DMS 273 treated with DMSO at 0.1 percent for 48 hours (cell line): ENCODE measurements at regions not wholly inside any gene's neighbourhood (a gene's known extent, or its start where the extent isn't known, plus 50 kb on each side); places are given as distances from the start of the nearest gene placed in this dataset.

Experiments used
- DNase-seq: peaks from one replicate; lab custom pipeline; 2025; lab: John Stamatoyannopoulos, UW

DNA sequence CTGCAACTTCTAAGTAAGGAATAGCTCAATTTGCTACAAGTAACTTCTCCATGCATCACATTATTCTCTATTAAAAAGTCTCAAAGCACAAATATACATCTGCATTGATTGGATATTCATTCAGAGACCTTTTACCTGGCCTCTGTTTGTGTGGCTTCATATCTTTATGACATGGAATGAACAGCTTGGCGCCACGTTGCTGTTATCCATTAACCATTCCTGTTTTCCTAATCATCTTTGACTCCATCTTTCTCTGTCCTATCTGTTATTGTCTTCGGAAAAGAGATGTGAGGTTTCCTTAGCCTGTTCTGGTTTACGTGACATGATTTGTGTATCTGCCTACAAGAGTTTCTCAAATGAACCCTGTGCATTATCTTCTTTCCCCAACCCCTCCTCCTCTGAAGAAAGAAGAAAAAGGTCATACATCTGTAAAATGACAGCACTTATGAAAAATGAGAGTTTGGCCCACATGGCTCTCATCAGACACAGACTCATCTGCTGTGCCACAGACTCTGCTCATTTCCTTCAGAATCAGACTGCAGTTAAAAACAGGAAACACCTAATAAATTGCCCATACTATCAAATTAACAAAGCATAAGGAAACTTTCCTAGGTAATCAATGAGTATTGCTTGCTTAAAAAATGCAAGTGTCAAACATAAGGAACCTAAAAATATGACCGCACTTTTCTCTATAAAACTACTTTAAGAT is 347.6 kb upstream of the FAM241A start:
- no peak for DNase-seq

DNA sequence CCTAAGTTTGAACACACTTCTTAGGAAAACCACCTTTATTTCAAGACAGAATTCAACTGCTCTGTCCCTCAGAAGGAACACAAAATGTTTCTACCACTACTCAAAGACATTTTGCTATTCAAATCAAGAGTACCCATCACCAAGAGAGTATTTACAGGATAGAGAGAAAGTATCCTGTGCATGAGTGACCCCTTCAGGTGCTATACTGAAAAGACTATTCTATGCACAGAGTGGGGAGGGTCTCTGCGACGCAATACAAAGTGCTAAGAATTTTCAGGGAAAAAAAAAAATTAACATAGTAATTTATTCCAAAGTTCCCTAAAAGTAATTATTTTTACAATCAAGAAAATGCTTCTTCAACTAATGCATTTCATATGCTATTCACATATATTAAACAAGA is 346.4 kb upstream of the FAM241A start:
- no peak for DNase-seq

DNA sequence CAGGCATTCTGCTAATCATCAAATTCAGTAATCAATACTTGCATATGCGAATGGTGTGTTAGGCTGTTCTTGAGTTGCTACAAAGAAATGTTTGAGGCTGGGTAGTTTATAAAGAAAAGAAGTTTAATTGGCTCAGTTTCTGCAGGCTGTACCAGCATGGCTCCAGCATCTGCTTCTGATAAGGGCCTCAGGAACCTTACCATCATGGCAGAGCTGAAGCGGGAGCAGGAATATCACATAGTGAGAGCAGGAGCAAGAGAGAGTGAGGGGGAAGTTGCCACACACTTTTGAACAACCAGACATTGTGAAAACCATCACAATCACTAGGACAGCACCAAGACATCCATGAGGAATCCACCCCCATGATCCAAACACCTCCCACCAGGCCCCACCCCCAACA is 344.7 kb upstream of the FAM241A start:
- DNase-seq = no peak

DNA sequence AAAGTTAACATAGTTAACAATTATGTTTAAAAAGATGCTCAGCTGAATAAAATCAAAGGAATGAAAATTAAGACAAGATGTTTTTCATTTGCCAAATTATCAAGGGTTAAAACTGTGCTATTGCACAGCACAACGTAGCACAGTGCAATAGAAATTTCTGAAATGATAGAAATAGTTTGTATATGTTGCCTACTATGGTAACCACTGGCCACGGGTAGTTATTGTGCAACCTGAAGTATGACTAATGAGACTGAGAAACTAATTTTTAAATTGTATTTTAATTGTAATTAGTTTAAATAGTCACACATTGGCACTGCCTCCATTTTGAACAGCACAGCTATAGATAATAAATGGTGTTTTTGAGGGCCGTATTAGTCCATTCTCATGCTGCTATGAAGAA is 343.1 kb upstream of the FAM241A start:
- DNase-seq = no peak

DNA sequence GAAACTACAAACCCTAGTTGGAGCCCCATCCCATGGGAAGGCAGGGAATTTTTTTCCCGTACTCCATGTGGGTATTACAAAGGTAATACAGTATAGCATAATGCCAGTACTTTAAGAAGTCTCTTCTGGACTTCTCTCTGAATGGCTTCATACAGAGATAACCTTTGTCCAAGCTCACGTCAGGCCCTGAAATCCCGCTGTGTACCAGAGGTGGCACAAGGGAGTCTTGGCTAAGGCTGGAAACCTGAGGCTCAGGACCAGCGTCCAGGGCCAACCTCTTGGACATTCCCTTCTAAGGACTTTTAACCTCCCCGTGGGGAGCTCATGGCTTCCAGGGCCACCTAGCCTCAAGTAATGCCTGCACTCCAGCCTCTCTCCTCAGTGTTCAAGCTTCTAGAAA is 338.9 kb upstream of the FAM241A start:
- no peak for DNase-seq

DNA sequence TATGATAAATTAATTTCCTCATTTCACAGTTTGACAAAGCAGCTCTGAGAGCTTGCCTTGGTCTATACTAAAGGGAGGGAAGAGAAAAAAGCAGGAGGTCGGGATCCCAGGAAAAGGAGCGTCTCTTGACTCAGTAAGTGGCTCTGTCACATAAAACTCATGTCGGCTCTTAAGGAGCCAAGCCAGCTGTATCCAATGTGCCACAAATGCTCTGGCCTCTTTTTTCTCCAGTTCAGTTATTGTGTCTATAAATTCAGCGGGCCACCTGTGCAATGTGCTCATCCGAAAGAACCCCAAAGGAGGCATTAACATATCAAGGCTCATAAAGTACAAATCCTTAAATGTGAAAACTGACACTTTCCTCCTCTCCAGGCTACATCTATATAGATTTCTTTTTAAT is 337.7 kb upstream of the FAM241A start:
- no peak for DNase-seq

DNA sequence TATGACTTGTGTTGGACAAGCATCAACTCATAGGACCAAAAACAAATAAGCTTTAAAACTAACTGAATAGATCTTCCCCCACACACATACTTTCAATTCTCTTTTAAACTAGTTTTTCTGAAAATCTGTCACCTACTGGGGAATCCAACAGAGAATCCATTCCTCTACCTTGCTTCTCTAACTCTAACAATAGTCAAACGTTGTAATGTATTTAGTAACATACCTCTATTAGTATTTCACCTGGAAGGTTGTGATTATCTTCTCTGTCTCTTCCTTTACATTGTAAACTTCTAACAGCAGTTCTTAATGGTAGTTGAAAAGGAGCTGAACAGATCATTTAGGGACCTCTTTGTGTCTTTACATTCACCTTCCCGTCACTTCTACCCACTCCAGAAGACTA is 337.1 kb upstream of the FAM241A start:
- DNase-seq = no peak

DNA sequence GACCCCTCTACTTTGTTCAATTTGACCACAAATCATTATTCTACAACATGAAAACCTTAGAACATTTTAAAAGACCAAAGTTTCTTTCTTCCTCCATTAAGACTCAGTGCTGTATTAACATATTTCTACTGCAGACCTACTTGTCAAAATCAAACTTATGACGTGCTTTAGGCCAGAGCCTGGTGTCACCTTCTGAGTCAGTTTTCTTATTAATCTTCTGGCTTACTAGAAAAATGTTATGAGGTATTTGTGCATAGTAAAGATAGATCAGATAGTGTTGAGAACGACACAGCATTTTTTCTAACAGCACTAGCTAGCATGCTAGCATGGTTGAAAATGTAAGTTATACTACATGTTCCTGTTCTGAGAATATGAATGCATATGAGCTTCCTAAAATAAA is 333.6 kb upstream of the FAM241A start:
- no peak for DNase-seq

DNA sequence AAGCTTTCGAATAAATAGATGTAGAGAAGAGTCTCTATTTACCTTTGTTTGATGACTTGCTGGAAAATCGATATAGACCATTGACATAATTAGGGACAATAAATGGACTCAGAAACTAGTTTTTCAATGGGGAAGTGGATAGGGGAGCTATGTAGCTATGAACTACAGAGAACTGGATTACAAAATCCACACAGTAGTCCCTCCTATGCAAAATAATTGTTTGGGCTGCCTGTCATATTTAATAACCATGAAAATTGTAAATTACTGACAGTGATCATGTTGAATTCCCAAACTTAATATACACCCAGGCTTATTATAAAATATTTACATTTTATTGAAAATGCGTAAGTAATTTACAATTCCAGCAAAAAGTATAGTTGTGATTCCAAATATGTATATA is 333.1 kb upstream of the FAM241A start:
- DNase-seq = no peak

DNA sequence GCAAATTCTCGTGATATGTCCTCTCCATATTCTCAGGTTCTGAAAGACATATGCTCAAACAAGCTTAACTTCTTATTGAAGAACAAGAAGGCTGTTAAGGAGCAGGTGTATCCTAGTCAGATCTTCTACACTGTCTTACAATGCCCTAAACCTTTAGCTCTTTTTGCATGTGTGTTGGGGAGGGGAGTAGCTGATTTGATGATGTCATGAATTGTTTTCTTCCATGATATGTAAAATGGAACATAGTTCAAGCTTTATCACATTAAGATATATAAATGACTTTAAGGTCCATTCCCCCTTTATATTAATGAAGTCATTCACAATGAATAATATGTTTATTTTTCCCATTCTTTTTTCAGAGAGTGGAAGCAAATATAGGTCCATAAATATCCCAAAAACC is 332.5 kb upstream of the FAM241A start:
- DNase-seq = no peak

DNA sequence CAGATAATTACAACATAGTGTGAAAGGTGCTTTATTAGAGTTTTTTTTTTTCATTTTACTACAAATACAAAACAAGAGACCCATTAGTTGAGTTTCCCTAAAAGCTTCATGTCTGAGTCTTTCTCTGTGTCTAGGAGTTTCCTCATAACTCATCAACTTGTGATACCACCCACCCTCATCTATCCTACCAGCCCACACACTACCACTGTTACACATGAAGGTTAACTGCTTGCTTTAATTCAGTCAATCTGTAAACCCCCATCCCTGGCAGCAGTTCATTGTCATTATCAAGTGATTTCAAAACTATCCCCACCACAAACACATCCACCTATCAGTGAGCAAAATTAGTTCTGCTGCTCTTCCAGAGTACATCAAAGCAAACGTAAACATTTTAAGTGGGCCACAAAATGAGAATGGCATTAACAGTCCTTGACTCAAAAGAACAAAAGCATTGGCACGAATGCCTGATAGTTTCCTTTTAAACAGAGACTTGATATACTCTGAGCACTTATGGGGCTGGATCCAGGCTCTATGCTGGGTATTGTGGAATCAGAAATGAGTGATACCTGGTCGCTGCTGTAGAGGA is 331.6 kb upstream of the FAM241A start:
- DNase-seq = no peak

DNA sequence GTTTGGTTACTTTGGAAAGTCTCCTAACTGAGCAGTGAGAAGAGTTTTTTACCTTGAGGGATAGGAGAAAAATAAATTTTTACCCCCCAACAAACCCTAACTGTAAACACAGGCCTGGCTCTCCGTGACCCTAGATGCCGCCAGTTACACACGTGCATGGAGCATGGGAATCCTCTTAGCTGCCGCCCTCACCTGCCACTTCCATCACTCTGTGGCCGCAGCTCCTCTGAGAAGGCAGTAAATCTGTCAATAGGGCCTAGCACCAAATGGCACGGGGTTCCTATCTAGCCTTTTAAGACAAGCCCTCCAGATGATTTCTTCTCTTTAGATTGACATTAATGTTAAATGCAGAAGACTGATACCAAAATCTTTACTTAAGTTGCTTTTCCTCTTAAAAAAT is 330.3 kb upstream of the FAM241A start:
- DNase-seq = no peak

DNA sequence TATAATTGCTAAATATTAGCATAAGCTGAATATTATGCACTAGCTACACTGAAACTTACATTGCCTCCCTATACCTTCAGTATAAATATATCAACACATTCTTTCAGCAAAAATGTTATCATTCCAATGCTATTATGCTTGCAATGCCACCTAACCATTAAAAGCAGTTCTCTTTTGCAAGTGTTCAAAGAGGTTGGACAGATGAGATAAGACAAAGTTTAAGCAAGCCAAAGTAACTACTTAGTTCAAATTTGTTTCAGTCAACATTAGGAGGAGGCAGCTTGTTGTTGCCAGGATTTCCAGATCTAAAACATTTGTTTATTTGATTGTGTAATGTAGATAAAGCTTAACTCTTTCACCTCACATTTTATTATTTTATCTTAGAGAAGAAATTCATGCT is 323.9 kb upstream of the FAM241A start:
- no peak for DNase-seq

DNA sequence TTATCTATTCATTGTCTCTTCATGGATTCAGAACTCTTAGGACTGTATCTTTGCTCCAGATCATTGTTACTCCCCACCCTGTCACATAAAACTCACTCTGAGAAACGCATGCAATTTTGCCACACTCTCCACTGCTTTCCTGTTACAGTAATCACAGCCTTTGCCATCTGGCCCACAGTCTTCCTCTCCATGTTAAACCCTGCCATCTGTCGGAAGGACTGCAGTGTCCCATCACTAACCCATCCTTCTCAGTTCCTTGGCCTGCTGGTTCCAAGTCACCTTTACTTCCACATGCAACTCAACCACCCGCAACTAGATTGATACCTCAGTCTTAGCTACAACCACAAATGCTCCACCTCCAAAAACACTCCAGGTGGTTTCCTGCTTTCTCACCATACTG is 308.7 kb upstream of the FAM241A start:
- DNase-seq = peak; percentile 30

DNA sequence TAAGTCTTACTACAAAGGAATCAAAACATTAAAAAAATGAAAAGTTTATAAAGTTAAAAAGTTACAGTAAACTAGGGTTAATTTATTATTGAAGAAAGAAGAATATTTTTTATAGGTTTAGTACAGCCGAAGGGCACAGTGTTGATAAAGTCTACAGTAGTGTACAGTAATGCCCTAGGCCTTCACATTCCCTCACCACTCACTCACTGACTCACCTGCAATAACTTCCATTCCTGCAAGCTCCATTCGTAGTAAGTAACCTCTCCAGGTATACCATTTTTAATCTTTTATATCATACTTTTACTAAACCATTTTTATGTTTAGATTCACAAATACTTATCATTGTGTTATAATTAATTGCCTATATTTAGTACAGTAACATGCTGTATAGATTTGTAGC is 307.5 kb upstream of the FAM241A start:
- no peak for DNase-seq

DNA sequence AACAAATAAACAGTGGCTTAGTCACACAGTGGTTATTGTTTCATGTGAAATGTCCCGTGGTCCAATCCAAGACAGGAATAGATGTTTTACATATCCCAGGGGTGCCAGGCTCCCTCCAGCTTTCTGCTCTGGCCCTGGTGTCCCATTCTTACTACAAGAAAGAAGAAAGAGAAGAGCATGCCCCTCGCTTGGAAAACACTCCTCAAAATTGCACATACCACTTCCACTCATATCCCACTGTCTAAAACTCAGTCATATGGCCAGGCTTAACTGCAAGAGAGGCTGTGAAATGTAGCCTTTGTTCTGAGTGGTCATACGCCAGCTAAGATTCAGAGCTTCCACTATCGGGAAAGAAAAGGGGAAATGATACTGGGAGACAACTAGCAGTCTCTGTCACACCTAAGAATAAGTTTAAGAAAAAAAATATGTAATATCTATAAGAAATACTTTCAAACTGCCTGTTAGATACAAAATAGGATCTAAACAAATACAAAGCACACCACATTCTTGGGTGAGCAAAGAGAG is 306.8 kb upstream of the FAM241A start:
- no peak for DNase-seq

DNA sequence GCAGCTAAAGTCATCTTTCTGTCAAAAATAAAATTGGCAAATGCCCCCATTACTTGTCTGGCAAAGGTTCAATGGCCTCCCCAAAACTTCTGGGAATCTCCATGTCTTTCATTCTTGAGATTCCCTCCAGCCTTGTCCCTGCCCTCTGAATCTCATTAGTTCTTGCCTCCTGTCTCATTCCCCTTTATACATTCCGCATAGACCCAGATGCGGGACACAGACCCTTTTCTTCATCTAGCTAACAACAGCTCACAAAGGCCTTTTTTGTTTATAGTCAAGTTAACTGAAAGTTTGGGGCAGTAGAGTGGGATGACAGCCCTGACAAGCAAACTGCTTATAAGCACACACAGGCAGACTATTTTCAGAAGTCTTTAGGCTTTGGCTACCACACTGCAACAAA is 306.1 kb upstream of the FAM241A start:
- no peak for DNase-seq

DNA sequence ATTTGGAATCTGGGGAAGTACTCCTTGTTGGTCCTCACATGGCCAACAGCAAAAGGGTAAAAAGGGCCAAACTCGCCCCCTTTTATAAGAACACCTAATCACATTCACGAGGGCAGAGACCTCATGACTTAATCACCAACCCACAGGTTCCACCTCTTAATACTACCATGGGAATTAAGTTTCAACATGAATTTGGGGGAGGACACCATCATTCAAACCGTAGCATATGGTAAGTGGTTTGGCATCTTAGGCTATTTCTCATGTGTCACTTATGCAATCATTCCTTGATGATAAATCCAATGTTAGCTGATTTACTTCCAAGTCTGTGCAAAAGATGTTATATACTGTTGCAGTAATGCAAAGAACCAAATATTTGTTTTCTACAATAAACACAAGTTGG is 302.9 kb upstream of the FAM241A start:
- DNase-seq = no peak

DNA sequence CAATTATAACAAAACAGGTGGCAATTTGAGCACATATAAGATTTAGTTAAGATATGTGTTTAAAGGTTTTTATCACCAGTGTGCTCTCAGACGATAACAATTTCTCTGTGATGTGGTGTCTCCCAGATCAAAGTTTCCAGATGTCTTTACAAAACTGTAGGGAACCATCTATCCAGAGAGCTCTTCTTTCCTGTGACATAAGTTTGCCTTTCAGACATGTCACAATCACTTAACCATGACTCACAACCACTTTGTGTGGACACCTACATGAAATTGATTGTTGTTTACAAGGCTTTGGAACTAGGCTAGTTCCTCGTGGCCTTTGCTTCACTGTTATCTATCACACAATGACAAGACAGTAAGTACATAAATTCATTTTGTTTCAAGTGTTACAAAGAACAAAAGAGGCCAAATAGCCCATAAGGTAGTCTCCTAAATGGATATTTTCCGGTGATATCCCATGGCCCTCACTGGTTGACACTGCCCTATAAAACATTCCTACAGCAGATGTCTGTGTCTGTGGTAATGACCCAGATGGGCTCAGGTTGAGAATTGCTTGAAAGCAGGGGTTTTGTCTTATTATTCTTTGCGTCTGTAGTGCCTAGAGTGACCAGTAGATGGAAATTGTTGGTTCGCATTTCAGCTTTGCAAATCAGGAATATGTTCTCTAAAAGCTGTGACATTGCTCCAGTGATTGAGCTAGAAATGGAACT is 297.8 kb upstream of the FAM241A start:
- DNase-seq = peak; percentile 1

DNA sequence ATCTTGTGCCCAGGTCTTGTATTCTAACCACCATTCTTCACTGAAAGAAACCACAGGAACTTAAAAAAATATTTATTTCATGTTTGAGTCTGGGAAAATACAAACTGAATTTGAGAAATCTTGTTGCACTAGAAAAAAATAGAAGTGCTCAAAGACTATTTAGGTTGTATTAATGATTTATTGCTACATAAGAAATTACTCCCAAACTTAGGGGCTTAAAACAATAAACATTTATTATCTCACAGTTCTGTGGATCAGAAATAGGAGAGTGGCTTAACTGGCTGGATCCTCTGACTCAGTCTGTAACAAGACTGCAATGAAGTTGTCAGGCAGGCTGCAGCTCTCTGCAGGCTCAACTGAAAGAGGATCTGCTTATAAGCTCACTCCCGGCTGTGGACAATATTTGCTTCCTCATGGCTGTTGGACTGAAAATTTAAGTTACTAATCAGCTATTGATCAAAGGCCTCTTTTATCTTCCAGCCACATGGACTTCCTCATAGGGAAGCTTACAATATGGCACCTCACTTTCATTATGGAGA is 295.4 kb upstream of the FAM241A start:
- DNase-seq = no peak

DNA sequence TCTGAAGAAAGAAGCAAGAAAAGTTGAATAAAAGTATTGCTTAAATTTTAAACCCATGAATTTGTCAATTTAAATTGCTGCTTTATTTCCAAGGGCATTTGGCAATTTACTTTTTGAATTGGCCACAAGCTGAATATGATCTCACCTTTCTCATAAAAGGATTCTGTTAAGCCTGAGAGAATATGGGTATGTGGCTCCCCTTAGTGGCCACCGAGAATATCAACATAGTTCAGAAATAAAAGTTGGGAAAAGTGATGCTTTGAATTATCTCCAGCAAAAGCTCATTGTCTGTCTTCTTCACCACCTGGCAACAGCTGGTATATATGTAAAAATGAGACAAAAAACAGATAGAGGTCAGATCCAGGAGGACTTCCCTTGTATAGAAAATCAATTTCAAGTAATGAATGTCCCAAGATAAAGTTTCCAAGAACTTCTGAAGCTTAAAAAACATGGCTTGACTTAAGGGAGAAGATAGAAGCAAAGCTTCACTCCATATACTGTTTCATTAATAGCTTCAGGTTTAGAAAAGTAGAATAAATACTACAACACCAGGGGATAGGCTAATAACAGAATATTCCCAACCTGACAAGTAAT is 290.7 kb upstream of the FAM241A start:
- DNase-seq = no peak

DNA sequence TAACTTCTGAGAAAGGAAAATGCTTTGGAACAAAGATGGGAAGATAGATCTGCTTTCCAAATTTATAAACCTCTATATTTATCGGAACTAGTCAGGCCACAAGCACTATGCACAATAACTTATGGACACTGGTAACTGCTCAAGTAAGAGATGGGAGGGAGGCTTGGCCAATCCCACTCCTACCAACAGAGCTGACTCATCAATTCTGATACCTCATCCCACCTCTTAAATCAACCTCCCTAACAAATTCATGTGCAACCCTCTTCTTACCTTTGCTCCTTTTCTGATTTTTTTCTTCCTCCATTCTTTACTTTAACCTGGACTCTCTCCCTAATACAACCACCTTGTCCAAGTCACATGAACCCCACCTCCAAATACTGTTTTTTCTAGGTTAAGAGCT is 289.9 kb upstream of the FAM241A start:
- DNase-seq = no peak

DNA sequence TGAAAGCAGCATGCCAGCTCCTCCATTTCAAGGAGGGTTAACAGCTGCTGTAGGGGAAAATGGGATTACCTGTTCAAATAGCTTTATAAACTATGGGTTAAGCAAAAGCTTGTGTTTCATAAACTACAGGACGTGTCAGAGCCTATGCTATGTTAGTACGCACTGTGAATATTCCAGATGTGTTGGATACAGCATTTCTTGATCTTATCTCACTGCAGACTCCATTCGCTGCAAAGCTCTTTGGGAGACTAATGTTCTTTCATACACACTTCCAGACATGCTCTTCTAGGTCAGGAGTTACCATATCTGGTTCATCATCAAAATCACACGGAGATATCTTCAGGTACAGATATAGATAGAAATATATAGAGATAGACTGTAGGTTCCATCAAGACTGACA is 281.2 kb upstream of the FAM241A start:
- DNase-seq = no peak
